NCI-H226 (cell line): ENCODE measurements at regions not wholly inside any gene's neighbourhood (a gene's known extent, or its start where the extent isn't known, plus 50 kb on each side); places are given as distances from the start of the nearest gene placed in this dataset.
"Not testable (repeated sequence)": the region's sequence is repeated elsewhere in the genome, so short reads cannot be mapped to it uniquely, and the experiment has no call there.

Source experiments
- DNase-seq: peaks from one replicate; pipeline ENCODE4 v3.0.0-alpha.2; 2015

GRCh38 chr14:40093800-40094199 lies 661.6 kb upstream of the FBXO33 start:
- no peak for DNase-seq

GRCh38 chr14:40074169-40074568 lies 641.9 kb upstream of the FBXO33 start:
- no peak for DNase-seq

- no peak for DNase-seq
Observed at GRCh38 chr14:40072175-40072574, 639.9 kb upstream of the FBXO33 start.

- DNase-seq, result no peak
Observed at GRCh38 chr14:40058901-40059897, 627.0 kb upstream of the FBXO33 start.

GRCh38 chr14:40053416-40053815 lies 621.2 kb upstream of the FBXO33 start:
- no peak for DNase-seq

- no peak for DNase-seq
Observed at GRCh38 chr14:40028991-40029390, 596.8 kb upstream of the FBXO33 start.

- no peak for DNase-seq
Observed at GRCh38 chr14:40025101-40025500, 592.9 kb upstream of the FBXO33 start.

- DNase-seq, result no peak
Observed at GRCh38 chr14:40010961-40011360, 578.7 kb upstream of the FBXO33 start.

GRCh38 chr14:40009771-40010170 lies 577.5 kb upstream of the FBXO33 start:
- DNase-seq, result no peak

GRCh38 chr14:40008345-40008744 lies 576.1 kb upstream of the FBXO33 start:
- DNase-seq, result not testable (repeated sequence)

- DNase-seq, result no peak
Observed at GRCh38 chr14:40004871-40005500, 572.8 kb upstream of the FBXO33 start.

GRCh38 chr14:40003773-40004172 lies 571.5 kb upstream of the FBXO33 start:
- no peak for DNase-seq

GRCh38 chr14:39998854-39999253 lies 566.6 kb upstream of the FBXO33 start:
- DNase-seq, result no peak

GRCh38 chr14:39998114-39998513 lies 565.9 kb upstream of the FBXO33 start:
- no peak for DNase-seq

- DNase-seq, result no peak
Observed at GRCh38 chr14:39991041-39991440, 558.8 kb upstream of the FBXO33 start.

GRCh38 chr14:39988939-39989338 lies 556.7 kb upstream of the FBXO33 start:
- DNase-seq, result peak; percentile 8

GRCh38 chr14:39984323-39984722 lies 552.1 kb upstream of the FBXO33 start:
- no peak for DNase-seq

GRCh38 chr14:39977198-39977597 lies 545.0 kb upstream of the FBXO33 start:
- no peak for DNase-seq

- no peak for DNase-seq
Observed at GRCh38 chr14:39974036-39974435, 541.8 kb upstream of the FBXO33 start.

- DNase-seq, result no peak
Observed at GRCh38 chr14:39972704-39973103, 540.5 kb upstream of the FBXO33 start.

GRCh38 chr14:39967885-39968284 lies 535.7 kb upstream of the FBXO33 start:
- DNase-seq, result no peak

GRCh38 chr14:39957987-39958386 lies 525.8 kb upstream of the FBXO33 start:
- DNase-seq, result no peak

- no peak for DNase-seq
Observed at GRCh38 chr14:39957290-39957689, 525.1 kb upstream of the FBXO33 start.

GRCh38 chr14:39956372-39956771 lies 524.1 kb upstream of the FBXO33 start:
- no peak for DNase-seq
